OCI-LY7 (cell line): ENCODE measurements at regions not wholly inside any gene's neighbourhood (a gene's known extent, or its start where the extent isn't known, plus 50 kb on each side); places are given as distances from the start of the nearest gene placed in this dataset.

ENCODE experiments used
- BruUV-seq: library from RNA; stranded (reverse); fragments of 400-500 nt; replicated peaks from 2 replicates; lab custom pipeline; 2021; lab: Mats Ljungman, UMichigan
- CTCF ChIA-PET: fragments of 300-600 bp; sonication (Branson Sonifier 250); formaldehyde crosslinking; loops from one replicate; lab custom pipeline; 2022; ENCODE audit warnings: antibody characterized with exemption; ENCODE audit not compliant: unreplicated experiment; lab: Charles Lee
- POLR2A ChIA-PET: fragments of 300-600 bp; sonication (Branson Sonifier 250); formaldehyde crosslinking; loops from one replicate; lab custom pipeline; 2022; ENCODE audit warnings: antibody characterized with exemption; lab: Charles Lee
- DNase-seq: peaks from one replicate; pipeline ENCODE4 v3.0.0-alpha.2; 2015; ENCODE audit warnings: low spot score
- H2AFZ ChIP-seq: fragments of 200-600 bp; sonication (generic), shearing (Covaris generic); 2 replicates; pipeline ENCODE4 v1.6.1; 2014; ENCODE audit warnings: mild to moderate bottlenecking, antibody characterized with exemption, low read length, moderate library complexity
- H3K27ac ChIP-seq: fragments of 200-600 bp; sonication (generic); 2 replicates; pipeline ENCODE4 v1.5.1; 2014; ENCODE audit warnings: mixed run types, low read depth, mild to moderate bottlenecking, moderate library complexity, low read length, inconsistent platforms; ENCODE audit not compliant: poor library complexity, severe bottlenecking
- H3K36me3 ChIP-seq: fragments of 200-600 bp; sonication (generic); 2 replicates; pipeline ENCODE4 v1.6.1; 2014; ENCODE audit warnings: mild to moderate bottlenecking, antibody characterized with exemption, low read length, moderate library complexity, mixed read lengths; ENCODE audit not compliant: insufficient read depth
- H3K4me1 ChIP-seq: fragments of 200-600 bp; sonication (generic); 2 replicates; pipeline ENCODE4 v1.5.1; 2014; ENCODE audit warnings: mild to moderate bottlenecking, low read length; ENCODE audit not compliant: insufficient read depth, poor library complexity, severe bottlenecking
- H3K4me2 ChIP-seq: fragments of 200-600 bp; sonication (generic); 2 replicates; pipeline ENCODE4 v1.6.1; 2014; ENCODE audit warnings: mild to moderate bottlenecking, low read length
- H3K4me3 ChIP-seq: fragments of 200-600 bp; sonication (generic); 2 replicates; pipeline ENCODE4 v1.5.1; 2014; ENCODE audit warnings: mild to moderate bottlenecking, low read depth, low read length; ENCODE audit not compliant: poor library complexity, severe bottlenecking
- H3K79me2 ChIP-seq: fragments of 200-600 bp; sonication (generic); 2 replicates; pipeline ENCODE4 v1.6.1; 2016; ENCODE audit warnings: low read depth, mild to moderate bottlenecking, low read length, moderate library complexity, mixed read lengths; ENCODE audit not compliant: insufficient read depth
- H3K9me2 ChIP-seq: fragments of 200-600 bp; sonication (generic); 2 replicates; pipeline ENCODE4 v1.6.1; 2016; ENCODE audit warnings: mild to moderate bottlenecking, low read length, mixed read lengths; ENCODE audit not compliant: insufficient read depth
- H3K9me3 ChIP-seq: fragments of 200-600 bp; sonication (generic); 2 replicates; pipeline ENCODE4 v1.6.1; 2014; ENCODE audit warnings: mild to moderate bottlenecking, mixed run types, low read length, mixed read lengths
- H4K20me1 ChIP-seq: fragments of 200-600 bp; sonication (generic); 2 replicates; pipeline ENCODE4 v1.6.1; 2014; ENCODE audit warnings: mild to moderate bottlenecking, antibody characterized with exemption, low read length, moderate library complexity, mixed read lengths; ENCODE audit not compliant: insufficient read depth
- EZH2phosphoT487 ChIP-seq: fragments of 200-600 bp; sonication (generic); IDR thresholded peaks from 2 replicates; pipeline ENCODE4 v1.6.1; 2018; ENCODE audit warnings: low read depth, borderline replicate concordance, mild to moderate bottlenecking, mixed run types, antibody characterized with exemption, low read length, moderate library complexity, mixed read lengths
- intact Hi-C: fragments of 100-400 bp; cut with micrococcal nuclease; formaldehyde crosslinking; loops from one replicate; pipeline ENCODE4 v1.10.0; 2022; ENCODE audit not compliant: unreplicated experiment
- TF ChIP-seq, protein P1 (sequence below): fragments of 200-600 bp; sonication (generic); conservative IDR thresholded peaks from 2 replicates; pipeline ENCODE4 v1.5.1; 2014; ENCODE audit warnings: mild to moderate bottlenecking, antibody characterized with exemption, low read length, moderate library complexity, mixed read lengths

DNA sequence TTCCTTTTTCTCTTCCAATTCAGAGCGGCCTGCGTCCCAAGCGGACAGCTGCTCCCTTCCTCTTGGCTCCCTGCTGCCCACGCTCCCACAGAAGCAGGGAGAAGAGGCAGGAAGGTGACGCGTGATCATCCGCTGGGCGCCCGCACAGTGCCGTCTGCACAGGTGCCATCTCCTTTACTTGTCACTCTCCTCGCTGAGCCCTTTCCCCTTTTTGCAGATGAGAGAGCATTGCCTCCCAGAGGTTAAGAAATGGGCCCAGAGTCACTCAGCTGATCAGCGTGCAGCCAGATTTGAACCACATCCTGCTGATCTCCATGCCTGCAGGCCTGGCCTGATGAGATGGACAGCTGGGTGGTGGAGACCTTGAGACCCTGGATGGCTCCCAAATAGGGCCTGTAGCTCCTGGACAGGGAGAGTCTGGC lies 299.8 kb downstream of the SEC14L1 start:
- Histone ChIP-seq H3K27ac (peak overlapping the region; percentile 95), H3K36me3 (peaks cover 6% of the 10 kb centered on the region; the same call in 1 of the 2 replicates), H3K79me2 (peaks cover 27% of the 10 kb centered on the region; the same call in 1 of the 2 replicates), H4K20me1 (no peaks in the 10 kb centered on the region), H3K4me3 (peak overlapping the region; percentile 49), H3K4me1 (peaks cover 97% of the 10 kb centered on the region), H3K9me3 (no peaks in the 10 kb centered on the region), H3K4me2 (peak overlapping the region; percentile 74), H3K9me2 (no peaks in the 10 kb centered on the region), H2AFZ (no peak overlapping the region)
- CTCF ChIA-PET = interaction anchor here (0.5 to 2.1 kb wide), 9 partner anchors 10 to 108 kb away, joined by 3 to 15 read pairs (median 5); no protein-coding TSS in a partner anchor
- intact Hi-C loops = loop anchor here (5.0 to 10.0 kb wide), 5 partner anchors 108 to 1904 kb away; partner anchors contain the start of genes MFSD11 and SRSF2
- BruUV-seq = no TSS peak
- no peak for TF ChIP-seq EZH2phosphoT487
- TF ChIP-seq, protein P1, sequence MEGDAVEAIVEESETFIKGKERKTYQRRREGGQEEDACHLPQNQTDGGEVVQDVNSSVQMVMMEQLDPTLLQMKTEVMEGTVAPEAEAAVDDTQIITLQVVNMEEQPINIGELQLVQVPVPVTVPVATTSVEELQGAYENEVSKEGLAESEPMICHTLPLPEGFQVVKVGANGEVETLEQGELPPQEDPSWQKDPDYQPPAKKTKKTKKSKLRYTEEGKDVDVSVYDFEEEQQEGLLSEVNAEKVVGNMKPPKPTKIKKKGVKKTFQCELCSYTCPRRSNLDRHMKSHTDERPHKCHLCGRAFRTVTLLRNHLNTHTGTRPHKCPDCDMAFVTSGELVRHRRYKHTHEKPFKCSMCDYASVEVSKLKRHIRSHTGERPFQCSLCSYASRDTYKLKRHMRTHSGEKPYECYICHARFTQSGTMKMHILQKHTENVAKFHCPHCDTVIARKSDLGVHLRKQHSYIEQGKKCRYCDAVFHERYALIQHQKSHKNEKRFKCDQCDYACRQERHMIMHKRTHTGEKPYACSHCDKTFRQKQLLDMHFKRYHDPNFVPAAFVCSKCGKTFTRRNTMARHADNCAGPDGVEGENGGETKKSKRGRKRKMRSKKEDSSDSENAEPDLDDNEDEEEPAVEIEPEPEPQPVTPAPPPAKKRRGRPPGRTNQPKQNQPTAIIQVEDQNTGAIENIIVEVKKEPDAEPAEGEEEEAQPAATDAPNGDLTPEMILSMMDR = no peak
- peak; percentile 97 for DNase-seq
- POLR2A ChIA-PET = interaction anchor here (0.8 to 5.6 kb wide), 16 partner anchors 11 to 298 kb away, joined by 3 to 99 read pairs (median 8); no protein-coding TSS in a partner anchor

DNA sequence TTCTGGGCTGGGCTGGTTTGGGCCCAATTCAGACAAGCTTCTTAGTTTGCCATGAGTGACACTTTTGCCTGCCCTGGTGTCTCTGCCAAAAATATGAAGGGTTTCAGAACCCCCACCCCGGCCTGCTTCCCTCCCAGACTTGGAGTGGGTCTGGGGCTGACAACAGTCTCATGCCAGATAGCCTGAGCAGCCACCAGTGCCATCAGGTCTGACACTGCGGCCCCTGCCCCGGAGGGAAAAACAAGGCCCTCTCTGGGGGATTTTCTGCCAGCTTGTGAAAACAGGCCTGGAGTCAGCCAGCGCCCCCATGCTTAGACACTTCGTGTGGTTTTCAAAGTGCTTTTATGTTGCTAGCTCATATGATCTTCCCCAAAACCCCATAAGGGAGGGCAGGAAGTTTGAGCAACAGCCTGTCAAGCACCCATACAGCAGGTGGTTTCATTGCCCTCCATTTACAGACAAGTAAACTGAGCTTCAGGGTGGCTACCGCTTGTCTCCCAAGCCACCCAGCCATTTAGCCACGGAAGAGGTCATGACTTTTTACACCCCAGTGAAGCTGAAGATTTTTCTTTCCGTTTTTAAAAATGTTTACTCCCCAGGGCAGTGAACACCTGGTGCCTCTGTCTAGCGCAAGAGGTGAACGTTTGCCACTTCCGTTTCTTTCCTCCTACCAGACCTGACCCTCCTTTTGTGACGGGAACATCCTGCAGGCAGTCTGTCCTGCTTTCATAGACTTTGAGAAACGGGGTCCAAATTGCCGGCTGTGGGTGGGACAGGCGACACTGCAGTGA lies 300.6 kb downstream of the SEC14L1 start:
- BruUV-seq = no TSS peak
- peaks cover 97% of the 10 kb centered on the region for H3K4me1 ChIP-seq
- no peaks in the 10 kb centered on the region for H4K20me1 ChIP-seq
- TF ChIP-seq, protein P1 = peak; percentile 66
- no peak for TF ChIP-seq EZH2phosphoT487
- intact Hi-C loops = loop anchor here (1.0 to 10.0 kb wide), 9 partner anchors 12 to 1903 kb away; partner anchors contain the start of genes MFSD11 and SRSF2
- H3K4me3 ChIP-seq = peak overlapping the region; percentile 49
- peaks cover 6% of the 10 kb centered on the region; the same call in 1 of the 2 replicates for H3K36me3 ChIP-seq
- peak overlapping the region; percentile 95 for H3K27ac ChIP-seq
- no peak overlapping the region for H2AFZ ChIP-seq
- ChIA-PET CTCF (interaction anchor here (0.5 to 2.1 kb wide), 9 partner anchors 9 to 346 kb away, joined by 3 to 15 read pairs (median 5); no protein-coding TSS in a partner anchor), POLR2A (interaction anchor here (0.7 to 5.6 kb wide), 17 partner anchors 11 to 299 kb away, joined by 3 to 99 read pairs (median 8); no protein-coding TSS in a partner anchor)
- no peaks in the 10 kb centered on the region for H3K9me2 ChIP-seq
- peaks cover 27% of the 10 kb centered on the region; the same call in 1 of the 2 replicates for H3K79me2 ChIP-seq
- DNase-seq = peak; percentile 100
- H3K4me2 ChIP-seq = peak overlapping the region; percentile 80
- H3K9me3 ChIP-seq = no peaks in the 10 kb centered on the region
